HG03439 (cell line): ENCODE measurements at regions not wholly inside any gene's neighbourhood (a gene's known extent, or its start where the extent isn't known, plus 50 kb on each side); places are given as distances from the start of the nearest gene placed in this dataset.
A peak's percentile ranks its signal among the peaks of the same experiment; 100 is the strongest.
"Not testable (repeated sequence)": the region's sequence is repeated elsewhere in the genome, so short reads cannot be mapped to it uniquely, and the experiment has no call there.

Experiments used
- ATAC-seq: cut with Tn5 transposase; IDR thresholded peaks from one replicate; pipeline ENCODE4 v1.9.1; 2021; ENCODE audit warnings: mild to moderate bottlenecking, moderate library complexity; ENCODE audit not compliant: unreplicated experiment

DNA sequence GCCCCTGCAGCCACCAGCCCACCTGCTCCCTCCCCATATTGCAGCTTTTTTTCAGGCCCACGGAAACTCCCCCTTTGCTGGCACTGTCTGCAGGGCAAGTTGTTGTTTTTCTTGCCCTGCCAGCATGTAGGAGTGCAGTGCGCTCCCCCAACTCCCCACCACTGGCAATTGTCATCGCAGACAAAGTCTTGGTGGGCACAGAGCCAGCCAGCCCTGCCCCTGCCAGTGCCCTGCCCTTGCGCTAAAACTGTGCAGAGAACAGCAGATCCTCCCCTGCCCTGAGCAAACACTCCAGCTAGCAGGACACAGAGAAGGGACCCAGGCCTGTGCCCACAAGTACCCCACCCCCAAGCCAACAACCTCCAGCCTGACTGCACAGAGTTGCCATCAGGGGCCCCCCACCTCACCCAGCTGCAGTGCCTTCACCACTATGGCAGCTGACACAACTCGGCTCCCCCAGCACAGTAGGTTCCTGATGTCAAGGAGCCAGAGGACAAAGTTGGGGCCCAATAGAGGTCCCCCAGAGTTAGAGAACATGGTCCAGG lies 158.1 kb upstream of the ARHGAP42 start:
- no peak for ATAC-seq

DNA sequence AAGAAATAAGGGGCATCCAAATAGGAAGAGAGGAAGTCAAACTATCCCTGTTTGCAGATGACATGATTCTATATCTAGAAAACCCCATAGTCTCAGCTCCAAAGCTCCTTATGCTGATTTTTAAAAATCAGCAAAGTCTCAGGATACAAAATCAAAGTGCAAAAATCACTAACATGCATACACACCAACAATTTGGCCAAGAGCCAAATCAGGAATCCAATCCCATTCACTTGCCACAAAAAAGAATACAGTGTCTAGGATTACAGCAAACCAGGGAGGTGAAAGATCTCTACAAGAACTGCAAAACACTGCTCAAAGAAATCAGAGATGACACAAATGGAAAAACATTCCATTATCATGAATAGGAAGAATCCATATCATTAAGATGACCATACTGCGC lies 155.8 kb upstream of the ARHGAP42 start:
- not testable (repeated sequence) for ATAC-seq

DNA sequence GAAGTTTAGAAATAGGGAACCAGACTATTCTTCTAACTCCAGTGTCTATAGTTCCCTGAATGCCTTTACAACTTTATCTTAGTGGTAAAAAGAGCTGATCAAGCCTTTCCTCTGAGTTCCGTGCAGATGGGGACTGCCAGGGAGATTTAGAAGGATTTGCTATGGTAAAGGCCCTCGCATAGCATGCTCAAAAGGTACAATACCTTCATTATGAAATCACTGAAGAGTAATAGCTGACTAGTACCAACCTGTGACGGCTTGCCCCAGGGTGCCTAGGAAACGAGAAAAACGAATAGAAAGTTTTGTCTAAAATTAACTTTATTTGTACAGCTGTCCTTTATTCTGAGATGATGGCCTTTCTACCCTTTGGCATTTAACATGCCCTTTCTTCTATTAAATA lies 150.1 kb upstream of the ARHGAP42 start:
- ATAC-seq: no peak

DNA sequence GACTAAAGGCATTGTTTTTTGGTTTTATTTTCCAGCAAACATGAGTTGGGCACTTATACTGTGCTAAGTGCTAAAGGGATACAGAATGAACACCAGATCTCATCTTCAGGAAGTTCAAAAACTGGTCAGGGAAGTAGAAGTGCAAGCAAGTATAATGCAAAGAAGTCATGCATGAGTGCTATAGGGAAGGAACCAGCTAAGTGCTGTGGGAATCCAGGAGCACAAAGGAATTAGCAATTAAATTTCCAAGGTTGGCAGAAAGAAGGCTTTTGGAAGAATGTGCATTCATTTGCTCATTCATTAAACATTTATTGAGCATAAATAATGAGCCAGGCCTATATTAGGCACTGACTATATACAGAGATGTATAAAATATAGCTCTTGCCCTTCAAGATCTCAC lies 143.7 kb upstream of the ARHGAP42 start:
- ATAC-seq: no peak

DNA sequence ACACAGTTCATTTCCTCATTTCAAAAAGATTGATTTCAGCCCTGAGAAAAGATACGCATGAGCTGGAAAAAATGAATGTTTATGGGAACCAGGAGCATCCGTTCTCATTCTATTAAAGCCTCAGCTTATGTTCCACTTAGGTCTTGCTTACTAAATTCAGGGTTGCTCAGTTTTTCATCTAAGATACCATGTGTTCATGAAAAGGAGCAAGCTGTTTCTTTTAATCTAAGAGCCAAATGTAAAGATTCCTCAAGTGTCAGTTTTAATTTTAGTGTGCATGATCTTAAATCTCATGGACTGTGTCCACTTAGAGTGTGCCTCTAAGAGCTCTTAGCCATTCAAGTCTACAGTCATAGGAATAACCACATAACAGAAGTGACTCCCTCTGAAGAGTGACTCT lies 141.5 kb upstream of the ARHGAP42 start:
- no peak for ATAC-seq

DNA sequence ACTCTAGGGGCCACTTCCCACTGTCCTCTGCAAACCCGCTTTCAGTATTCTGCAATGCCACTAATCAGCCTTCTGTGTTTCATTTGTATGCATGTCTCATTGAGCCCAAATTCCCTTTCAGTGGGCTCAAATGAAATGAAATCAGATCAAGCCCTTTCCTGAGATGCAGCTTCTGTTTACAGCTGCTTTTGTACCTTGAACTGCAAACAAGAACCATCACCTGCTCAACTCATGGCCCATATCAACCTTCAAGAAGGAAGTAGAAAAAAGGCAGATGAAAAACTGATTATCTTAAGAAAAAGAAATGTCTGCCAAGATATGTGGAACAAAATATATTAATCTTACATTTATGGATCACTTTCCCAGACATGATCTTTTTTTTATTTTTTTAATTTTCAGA lies 141.1 kb upstream of the ARHGAP42 start:
- ATAC-seq: no peak

DNA sequence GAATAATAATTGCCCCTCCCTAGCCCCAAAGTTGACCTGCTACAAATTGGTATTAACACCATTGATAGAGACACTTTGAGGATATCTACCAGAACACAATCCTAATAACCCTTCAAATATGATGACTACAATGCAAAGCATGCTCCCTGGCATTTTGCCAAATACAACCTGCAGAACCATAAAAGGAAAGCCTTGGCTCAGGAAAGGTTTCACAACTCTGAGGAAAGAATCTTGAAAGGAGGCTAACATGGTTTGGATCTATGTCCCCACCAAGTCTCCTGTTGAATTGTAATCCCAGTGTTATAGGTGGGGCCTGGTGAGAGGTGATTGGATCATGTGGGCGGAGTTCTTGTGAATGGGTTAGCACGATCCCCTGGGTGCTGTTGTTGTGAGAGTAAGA lies 140.4 kb upstream of the ARHGAP42 start:
- no peak for ATAC-seq

DNA sequence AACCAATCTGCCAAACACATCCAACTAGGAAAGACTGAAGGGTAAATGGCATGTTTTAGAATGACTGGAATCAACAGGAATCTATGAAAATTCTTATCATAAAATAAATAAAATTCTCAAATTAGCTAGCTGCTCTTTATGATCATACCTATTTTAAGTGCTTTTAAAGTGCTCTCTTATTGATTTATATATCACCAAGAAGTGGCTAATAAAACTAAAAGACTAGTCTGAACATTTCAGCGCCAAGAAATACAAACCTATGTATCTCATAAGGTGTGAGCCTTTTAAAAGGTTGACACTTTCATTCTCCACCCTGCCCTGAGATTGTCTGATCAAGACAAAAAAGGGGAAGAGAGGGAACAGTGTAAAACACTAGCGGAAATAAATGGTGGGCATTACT lies 136.8 kb upstream of the ARHGAP42 start:
- ATAC-seq: no peak

DNA sequence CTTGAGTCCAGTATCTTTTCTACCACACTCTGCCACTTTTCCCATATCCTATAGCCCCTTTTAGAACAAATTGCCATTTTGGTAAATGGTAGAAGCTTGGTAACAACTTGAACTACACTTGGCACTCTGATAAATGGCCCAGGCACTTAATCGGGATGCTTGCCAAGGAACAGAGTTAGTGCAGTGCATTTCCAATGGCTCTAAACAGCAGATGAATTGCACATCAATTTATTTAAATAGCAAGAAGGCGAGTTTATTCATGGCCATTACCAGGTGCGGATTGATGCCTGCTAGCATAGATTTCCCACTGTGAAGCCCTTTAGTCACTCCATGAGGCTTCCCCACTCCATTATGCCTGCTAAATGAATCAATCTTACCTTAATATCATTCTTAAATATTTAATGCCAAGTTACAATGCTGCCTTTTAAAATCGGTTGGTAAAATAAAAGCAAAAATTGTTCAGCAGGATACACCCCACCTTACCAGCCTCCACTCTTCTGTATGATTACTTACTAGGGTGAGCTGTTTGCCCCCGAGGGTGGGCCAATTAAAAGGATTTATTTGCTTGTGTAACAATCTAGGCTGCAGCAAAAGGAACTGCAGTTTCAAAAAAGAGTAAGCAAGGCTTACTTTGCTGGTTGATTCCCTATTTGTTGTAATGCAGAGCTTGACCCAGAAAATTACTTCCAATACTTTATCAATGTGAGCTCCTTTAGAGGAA lies 136.0 kb upstream of the ARHGAP42 start:
- ATAC-seq: no peak

DNA sequence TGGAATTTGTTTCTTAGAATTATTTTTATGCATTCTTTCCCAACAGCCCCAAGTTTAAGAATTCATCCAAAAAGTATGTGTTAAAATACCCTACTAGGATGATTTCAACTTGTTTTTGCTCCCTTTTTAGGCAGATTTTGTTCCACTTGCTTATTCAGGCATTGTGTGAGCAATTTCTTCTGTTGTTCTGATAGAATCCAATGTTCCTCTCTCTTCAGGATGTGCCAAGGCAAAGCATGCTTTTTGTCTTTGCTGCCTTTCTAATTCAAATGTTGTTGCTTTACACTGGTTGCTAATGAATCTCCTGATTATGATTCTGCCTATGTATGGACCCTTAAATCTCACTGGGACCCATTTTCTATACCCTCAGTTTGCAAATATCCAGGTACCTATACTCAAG lies 131.2 kb upstream of the ARHGAP42 start:
- no peak for ATAC-seq

DNA sequence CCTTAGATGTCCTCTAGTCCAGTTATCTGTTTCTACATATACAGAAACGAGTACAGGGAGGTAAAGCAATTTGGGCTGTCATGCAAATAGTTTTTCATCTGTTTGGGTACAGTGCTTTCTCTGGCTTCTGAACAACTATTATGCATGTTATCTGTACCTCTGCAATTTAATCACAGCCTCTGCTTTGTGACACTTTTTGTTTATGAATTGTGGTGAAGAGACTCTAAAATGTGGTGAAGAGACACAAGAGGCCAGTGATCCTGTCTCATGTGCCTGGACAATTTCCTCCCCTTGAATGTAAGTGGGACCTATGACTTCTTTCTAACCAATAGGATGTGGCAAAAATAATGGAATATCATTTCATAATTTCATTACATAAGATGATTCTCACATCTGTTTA lies 130.3 kb upstream of the ARHGAP42 start:
- ATAC-seq: no peak

DNA sequence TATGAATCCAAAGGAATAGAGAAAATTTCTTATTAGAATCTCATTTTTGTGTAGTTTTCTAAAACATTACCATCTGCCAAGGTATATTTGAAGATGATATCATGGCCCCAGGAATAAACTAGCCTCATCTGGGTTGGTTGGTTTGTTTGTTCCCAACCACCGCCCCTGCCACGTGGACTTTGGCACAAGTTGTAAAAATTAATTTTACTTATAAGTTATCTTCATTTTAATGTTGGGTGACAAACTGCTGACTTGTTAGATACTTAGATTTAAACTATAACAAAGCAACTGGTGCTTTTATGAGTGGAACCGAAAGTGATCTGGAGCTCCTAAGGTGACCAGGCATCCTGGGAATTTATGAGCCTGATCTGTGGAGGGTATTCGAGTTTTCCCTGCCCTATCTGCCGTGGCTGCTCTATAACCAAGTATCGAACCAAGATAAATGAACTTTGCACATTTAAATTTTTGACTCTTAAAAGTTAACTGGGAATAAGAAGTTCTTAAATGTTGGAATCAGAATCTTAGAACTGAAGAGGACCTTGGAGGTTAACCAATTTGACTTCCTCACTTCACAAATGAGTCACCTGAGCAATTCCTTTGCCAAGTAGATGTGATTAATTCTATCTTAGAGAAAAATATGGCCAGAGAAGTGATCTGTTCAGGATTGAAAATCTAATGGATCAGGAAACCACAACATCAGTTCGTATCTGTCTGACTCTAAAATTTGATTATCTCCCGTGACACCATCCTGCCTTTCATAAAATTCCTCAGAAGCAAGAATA lies 129.1 kb upstream of the ARHGAP42 start:
- no peak for ATAC-seq

DNA sequence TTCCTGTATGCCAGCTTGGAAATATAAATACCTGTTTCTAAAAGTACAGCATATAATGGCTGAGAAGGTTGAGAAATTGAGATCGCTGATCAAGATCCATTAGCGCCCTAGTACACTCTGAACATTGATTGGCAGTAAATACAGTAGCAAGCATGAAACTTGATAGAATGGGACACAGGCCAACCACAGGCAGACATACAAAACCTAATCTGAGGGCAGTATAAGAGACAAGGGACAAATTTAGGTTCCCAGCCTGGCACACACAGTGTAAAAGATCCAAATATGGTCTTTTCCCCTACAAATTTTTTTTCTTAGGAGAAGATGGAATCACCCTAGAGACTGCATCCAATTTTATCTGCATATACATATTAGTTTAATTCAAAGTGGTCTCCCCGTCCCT lies 126.5 kb upstream of the ARHGAP42 start:
- ATAC-seq: no peak

DNA sequence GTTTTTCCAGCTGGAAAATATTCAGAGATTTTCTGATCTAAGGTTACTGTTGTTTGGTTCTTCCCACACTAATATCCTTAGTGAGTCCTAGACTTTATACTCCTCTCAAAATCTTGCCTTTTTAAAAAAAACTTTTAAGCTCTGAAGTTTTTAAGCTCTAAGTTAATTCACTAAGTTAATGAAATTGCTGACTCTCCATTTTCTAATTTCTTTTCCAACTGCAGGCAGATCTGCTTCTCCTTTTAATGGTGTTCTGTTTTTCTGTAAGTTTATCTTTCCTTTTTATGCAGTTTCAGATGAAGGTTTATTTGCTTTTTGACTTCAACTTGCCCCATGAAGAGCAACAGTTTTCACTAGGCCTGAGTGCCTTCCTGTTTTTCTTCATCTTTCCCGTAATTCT lies 125.8 kb upstream of the ARHGAP42 start:
- ATAC-seq: no peak

DNA sequence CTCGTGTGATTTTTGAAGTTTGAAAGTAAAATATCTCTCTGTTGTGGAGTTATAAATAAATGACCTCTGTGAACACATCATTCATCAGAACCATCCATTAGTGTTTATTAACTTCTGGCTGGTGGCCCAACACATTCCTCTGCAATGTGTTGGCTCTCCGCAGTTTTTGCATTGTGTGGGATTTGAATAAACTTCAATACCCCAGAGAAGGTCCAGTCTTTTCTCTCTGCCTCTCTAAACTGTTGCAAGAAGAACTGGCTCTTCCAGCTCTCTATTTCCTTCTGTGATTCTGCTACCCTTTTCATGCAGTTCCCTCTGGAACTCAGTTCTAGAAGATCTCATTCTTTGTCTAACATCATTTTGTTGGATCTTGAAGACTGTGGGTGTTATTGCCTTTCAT lies 125.0 kb upstream of the ARHGAP42 start:
- ATAC-seq: no peak

DNA sequence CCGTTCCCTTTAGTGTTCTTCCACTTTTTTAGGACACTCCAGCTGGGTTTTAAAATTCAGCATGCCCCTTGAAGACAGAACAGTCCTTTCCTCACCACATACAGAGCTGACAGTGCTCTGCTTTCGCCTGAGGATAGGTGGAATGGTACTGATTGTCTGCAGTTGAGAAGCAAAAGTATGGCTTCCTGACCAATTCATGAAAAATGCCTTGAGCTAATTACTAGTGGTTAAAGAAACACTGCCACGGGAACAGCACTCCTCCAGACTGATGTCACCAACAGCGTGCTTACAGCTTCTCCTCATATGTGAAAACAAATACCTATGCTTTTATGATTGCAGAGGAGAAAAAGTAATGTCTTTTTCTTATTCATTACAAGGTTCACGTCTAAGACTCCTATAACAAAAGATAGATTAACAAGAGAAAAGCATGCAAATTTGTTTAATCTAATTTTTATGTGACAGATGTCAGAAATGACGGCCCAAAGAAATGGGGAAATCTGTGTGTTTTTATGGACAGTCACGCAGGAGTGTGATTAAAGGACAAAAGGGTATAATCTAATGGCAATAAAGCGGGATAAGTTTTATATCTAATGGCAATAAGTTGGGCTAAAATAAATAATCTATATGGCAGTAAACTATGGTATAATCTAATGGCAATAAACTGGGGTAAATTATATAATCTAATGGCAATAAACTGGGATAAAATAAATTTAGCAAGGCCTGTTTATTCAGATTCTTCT lies 123.4 kb upstream of the ARHGAP42 start:
- ATAC-seq: no peak

DNA sequence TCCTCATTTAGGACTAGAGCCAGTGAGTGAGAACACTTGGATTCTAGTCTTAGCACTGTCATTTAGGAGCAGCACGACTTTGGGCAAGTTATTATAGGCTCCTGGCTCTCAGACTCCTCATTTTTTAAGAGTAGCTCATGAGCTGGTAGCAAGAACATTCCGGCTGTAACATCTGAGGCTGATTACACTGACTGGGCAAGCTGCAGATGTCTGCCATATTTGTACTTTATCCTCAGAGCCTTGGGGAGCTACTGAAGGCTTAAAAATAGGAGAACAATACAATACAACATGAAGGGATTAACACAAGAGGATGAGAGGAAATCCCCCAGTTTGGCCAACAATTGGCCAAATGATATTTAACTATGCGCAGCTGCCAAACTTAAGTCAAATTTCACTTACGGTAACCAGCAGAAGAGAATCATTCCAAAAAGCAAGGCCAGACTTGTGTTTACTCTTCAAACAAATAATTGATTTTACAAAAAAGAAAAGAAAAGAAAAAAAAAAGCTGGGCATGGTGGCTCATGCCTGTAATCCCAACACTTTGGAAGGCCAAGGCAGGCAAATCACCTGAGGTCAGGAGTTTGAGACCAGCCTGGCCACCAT lies 113.1 kb upstream of the ARHGAP42 start:
- ATAC-seq: no peak

DNA sequence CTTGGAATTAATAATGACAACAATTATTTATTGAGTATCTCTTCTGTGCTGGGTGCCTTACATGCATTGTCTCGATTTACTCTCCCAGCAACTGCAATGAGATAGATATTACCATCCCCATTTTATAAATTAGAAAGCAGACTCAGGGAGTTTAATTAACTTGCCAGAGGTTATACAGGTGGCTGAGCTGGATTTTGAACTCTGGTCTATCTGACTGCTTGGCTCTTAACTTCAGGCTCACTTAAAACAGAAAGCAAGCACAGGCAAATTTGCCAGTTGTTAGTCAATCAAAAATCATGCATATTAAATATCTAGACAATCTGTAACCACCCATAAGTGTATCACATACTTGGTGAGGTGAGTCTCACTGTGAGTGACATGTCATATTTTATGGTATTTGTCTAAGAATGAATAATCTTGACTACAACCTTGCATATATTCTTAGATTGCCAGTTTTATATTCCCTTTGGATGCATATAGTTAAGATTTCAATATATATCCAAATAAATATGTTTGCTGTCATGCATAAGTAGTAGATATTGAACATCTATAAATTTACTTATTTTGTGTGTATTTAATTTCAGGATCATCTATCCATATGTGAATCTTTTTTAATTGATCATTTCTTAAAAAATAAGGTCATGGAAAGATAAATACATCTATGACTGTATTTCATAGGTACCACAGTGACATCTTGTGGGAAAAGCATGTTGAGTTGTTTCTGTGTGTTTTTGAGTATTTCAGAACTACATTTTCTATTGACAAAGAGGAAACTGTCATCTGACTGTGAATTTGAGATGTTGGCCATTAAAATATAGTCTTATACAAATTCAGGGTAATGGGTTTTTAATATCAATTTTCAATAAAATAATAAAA lies 112.0 kb upstream of the ARHGAP42 start:
- no peak for ATAC-seq

DNA sequence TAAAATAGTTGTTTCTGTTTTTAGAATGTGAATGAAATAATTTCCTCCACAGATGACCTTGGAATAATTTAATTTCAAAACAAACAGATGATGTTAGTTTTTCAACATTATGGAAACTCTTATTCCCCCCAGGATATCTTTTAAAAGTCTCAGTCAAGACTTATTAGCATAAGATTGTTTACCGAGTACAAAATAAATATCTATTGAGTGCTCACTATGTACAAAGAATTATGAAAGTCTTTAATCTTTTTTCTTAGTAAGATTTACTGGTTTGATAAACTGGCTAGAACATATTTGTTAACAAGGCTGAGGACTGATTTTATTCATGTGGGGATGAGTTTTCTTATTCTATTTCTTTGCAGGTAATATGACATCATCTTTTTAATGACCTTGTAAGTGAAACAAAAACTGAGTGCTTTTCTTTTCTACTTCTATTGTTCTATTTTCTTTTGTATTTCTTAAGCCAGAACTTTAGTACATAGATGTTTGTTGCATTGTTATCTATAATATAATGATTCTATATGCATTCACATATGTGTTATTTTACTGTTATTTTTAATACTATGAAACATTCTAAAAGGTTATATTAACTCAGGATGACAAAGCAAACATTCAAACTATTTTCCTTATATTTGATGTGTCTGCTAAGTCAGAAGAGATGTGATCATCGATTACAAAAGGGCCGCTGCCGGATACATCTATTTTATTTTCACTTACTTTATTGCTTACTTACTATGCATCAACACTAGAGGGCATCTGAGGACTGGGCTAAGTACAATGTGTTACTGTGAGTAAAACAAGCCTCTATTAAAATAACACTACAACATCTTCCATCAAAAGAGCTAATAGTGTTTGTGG lies 111.0 kb upstream of the ARHGAP42 start:
- peak; percentile 81 for ATAC-seq

DNA sequence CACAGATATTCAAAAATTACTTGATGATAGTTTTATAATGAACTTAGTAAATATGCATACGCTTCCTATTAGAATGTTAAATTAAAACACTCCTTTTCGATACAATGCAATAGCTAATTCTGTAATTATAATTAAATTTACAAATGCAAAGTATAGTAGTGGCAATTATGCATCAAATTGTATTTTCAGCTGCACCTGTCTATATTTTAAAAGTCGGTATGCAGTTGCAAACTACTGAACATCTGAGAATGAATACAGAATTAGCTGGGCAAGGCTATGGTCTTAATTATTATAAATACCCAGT lies 110.4 kb upstream of the ARHGAP42 start:
- ATAC-seq: no peak
